DMS 273 (cell line): ENCODE measurements at regions not wholly inside any gene's neighbourhood (a gene's known extent, or its start where the extent isn't known, plus 50 kb on each side); places are given as distances from the start of the nearest gene placed in this dataset.

Experiments
- DNase-seq: peaks from one replicate; lab custom pipeline; 2025; ENCODE audit not compliant: unreplicated experiment; lab: John Stamatoyannopoulos, UW

- no peak for DNase-seq
These were observed 93.0 kb downstream of the PPP1R3A start for GRCh38 chr7:113825832-113826231.

- DNase-seq = no peak
These were observed 94.5 kb downstream of the PPP1R3A start for GRCh38 chr7:113824117-113824823.

- no peak for DNase-seq
These were observed 99.3 kb downstream of the PPP1R3A start for GRCh38 chr7:113819474-113819873.

- DNase-seq = no peak
These were observed 102.2 kb downstream of the PPP1R3A start for GRCh38 chr7:113816639-113817038.

- DNase-seq = no peak
These were observed 105.3 kb downstream of the PPP1R3A start for GRCh38 chr7:113813471-113813870.

GRCh38 chr7:113812591-113813255 is 106.1 kb downstream of the PPP1R3A start:
- no peak for DNase-seq

GRCh38 chr7:113810080-113810744 is 108.6 kb downstream of the PPP1R3A start:
- DNase-seq = no peak

GRCh38 chr7:113809581-113809980 is 109.2 kb downstream of the PPP1R3A start:
- no peak for DNase-seq

- no peak for DNase-seq
These were observed 112.0 kb downstream of the PPP1R3A start for GRCh38 chr7:113806633-113807327.

GRCh38 chr7:113805976-113806375 is 112.8 kb downstream of the PPP1R3A start:
- DNase-seq = no peak

GRCh38 chr7:113804475-113805095 is 114.2 kb downstream of the PPP1R3A start:
- no peak for DNase-seq

- DNase-seq = no peak
These were observed 117.1 kb downstream of the PPP1R3A start for GRCh38 chr7:113801751-113802150.

- DNase-seq = no peak
These were observed 118.0 kb downstream of the PPP1R3A start for GRCh38 chr7:113800826-113801225.

GRCh38 chr7:113799896-113800295 is 118.9 kb downstream of the PPP1R3A start:
- DNase-seq = no peak

GRCh38 chr7:113797420-113798010 is 121.3 kb downstream of the PPP1R3A start:
- no peak for DNase-seq

GRCh38 chr7:113796557-113796956 is 122.3 kb downstream of the PPP1R3A start:
- no peak for DNase-seq

- DNase-seq = no peak
These were observed 124.2 kb downstream of the PPP1R3A start for GRCh38 chr7:113794573-113794972.

- DNase-seq = no peak
These were observed 125.6 kb downstream of the PPP1R3A start for GRCh38 chr7:113793171-113793570.

- DNase-seq = no peak
These were observed 128.8 kb downstream of the PPP1R3A start for GRCh38 chr7:113790025-113790424.

GRCh38 chr7:113787106-113787505 is 131.7 kb downstream of the PPP1R3A start:
- DNase-seq = no peak

- DNase-seq = no peak
These were observed 133.9 kb downstream of the PPP1R3A start for GRCh38 chr7:113784956-113785355.
